HEK293 (cell line): ENCODE measurements at regions not wholly inside any gene's neighbourhood (a gene's known extent, or its start where the extent isn't known, plus 50 kb on each side); places are given as distances from the start of the nearest gene placed in this dataset.

Source experiments
- CTCF ChIA-PET: fragments of 350-600 bp; formaldehyde crosslinking; extraction: SDS; loops from one replicate; lab custom pipeline; 2021; ENCODE audit warnings: antibody characterized with exemption; lab: Yijun Ruan, JAX
- POLR2A ChIA-PET: fragments of 300-600 bp; formaldehyde crosslinking; extraction: SDS; loops from one replicate; lab custom pipeline; 2020; ENCODE audit warnings: antibody characterized with exemption, inconsistent platforms; lab: Yijun Ruan, JAX
- H3K27ac ChIP-seq: fragments of 200-500 bp; sonication (Bioruptor generic); 2 replicates; pipeline ENCODE4 v1.5.1; 2014; ENCODE audit warnings: low read depth, low read length, control low read depth, inconsistent platforms; ENCODE audit errors: extremely low read depth
- H3K36me3 ChIP-seq, 2 experiments: fragments of 200-500 bp in 1 of 2; sonication (Bioruptor generic) in 1 of 2; 1 replicate in 1 of 2; 2 replicates in 1 of 2; pipeline ENCODE4 v1.5.1; 2014 to 2017; ENCODE audit warnings: inconsistent platforms in 2 of 2, low read length in 2 of 2; ENCODE audit not compliant: control insufficient read depth in 2 of 2, insufficient read depth in 1 of 2
- H3K4me1 ChIP-seq: fragments of 200-500 bp; sonication (Bioruptor generic); 2 replicates; pipeline ENCODE4 v1.5.1; 2014; ENCODE audit warnings: mild to moderate bottlenecking, low read length, inconsistent platforms; ENCODE audit not compliant: control insufficient read depth, insufficient read depth
- H3K4me3 ChIP-seq: 2 replicates; pipeline ENCODE4 v1.5.1; 2011; ENCODE audit warnings: low read depth, mild to moderate bottlenecking, control low read depth, low read length, moderate library complexity
- H3K9me3 ChIP-seq: fragments of 200-500 bp; sonication (Bioruptor generic); 2 replicates; pipeline ENCODE4 v1.5.1; 2014; ENCODE audit warnings: low read depth, low read length, inconsistent platforms; ENCODE audit not compliant: control insufficient read depth, insufficient read depth
- AEBP2 ChIP-seq: fragments of 450-650 bp; formaldehyde crosslinking; IDR thresholded peaks from 2 replicates; pipeline ENCODE4 v1.5.1; 2016; ENCODE audit warnings: missing biosample characterization, missing genetic modification characterization, borderline replicate concordance
- GLI2 ChIP-seq: fragments of 450-650 bp; formaldehyde crosslinking; IDR thresholded peaks from 2 replicates; pipeline ENCODE4; 2017; ENCODE audit warnings: missing biosample characterization, missing genetic modification characterization, low read depth, borderline replicate concordance
- HOXC10 ChIP-seq: sonication (generic); formaldehyde crosslinking; IDR thresholded peaks from 2 replicates; pipeline ENCODE4 v1.8.1; 2023; ENCODE audit warnings: mild to moderate bottlenecking, missing genetic modification reagents
- KLF17 ChIP-seq: fragments of 450-650 bp; formaldehyde crosslinking; IDR thresholded peaks from 2 replicates; pipeline ENCODE4 v1.5.1; 2016; ENCODE audit warnings: missing biosample characterization, missing genetic modification characterization
- MEIS1 ChIP-seq: sonication (generic); formaldehyde crosslinking; IDR thresholded peaks from 2 replicates; pipeline ENCODE4 v1.8.1; 2022; ENCODE audit warnings: missing genetic modification reagents, mild to moderate bottlenecking, borderline replicate concordance
- MYNN ChIP-seq: fragments of 450-650 bp; formaldehyde crosslinking; IDR thresholded peaks from 2 replicates; pipeline ENCODE4 v1.5.1; 2016; ENCODE audit warnings: missing biosample characterization, missing genetic modification characterization, borderline replicate concordance
- RBAK ChIP-seq: fragments of 450-650 bp; formaldehyde crosslinking; IDR thresholded peaks from 2 replicates; pipeline ENCODE4 v1.5.1; 2016; ENCODE audit warnings: missing biosample characterization, missing genetic modification characterization
- SCRT2 ChIP-seq: fragments of 450-650 bp; formaldehyde crosslinking; IDR thresholded peaks from 2 replicates; pipeline ENCODE4 v1.5.1; 2016; ENCODE audit warnings: missing biosample characterization, missing genetic modification characterization
- TRIM28 ChIP-seq: IDR thresholded peaks from 2 replicates; pipeline ENCODE4 v1.6.1; 2011; ENCODE audit warnings: low read length, control low read depth, borderline replicate concordance
- ZBTB17 ChIP-seq: fragments of 450-650 bp; formaldehyde crosslinking; IDR thresholded peaks from 2 replicates; pipeline ENCODE4 v1.5.1; 2016; ENCODE audit warnings: missing biosample characterization, missing genetic modification characterization
- ZNF239 ChIP-seq: fragments of 450-650 bp; formaldehyde crosslinking; IDR thresholded peaks from 2 replicates; pipeline ENCODE4 v1.5.1; 2016; ENCODE audit warnings: missing biosample characterization, missing genetic modification characterization
- ZNF24 ChIP-seq: fragments of 450-650 bp; formaldehyde crosslinking; IDR thresholded peaks from 2 replicates; pipeline ENCODE4 v1.5.1; 2016; ENCODE audit warnings: missing biosample characterization, missing genetic modification characterization
- ZNF280C ChIP-seq: fragments of 450-650 bp; formaldehyde crosslinking; IDR thresholded peaks from 2 replicates; pipeline ENCODE4 v1.5.1; 2016; ENCODE audit warnings: missing biosample characterization, missing genetic modification characterization
- ZNF394 ChIP-seq: fragments of 450-650 bp; formaldehyde crosslinking; IDR thresholded peaks from 2 replicates; pipeline ENCODE4 v1.5.1; 2016; ENCODE audit warnings: missing biosample characterization, missing genetic modification characterization, mild to moderate bottlenecking, moderate library complexity, borderline replicate concordance
- ZNF433 ChIP-seq: fragments of 450-650 bp; formaldehyde crosslinking; IDR thresholded peaks from 2 replicates; pipeline ENCODE4 v1.5.1; 2016; ENCODE audit warnings: missing biosample characterization, missing genetic modification characterization, low read depth
- ZNF549 ChIP-seq: fragments of 450-650 bp; IDR thresholded peaks from 2 replicates; pipeline ENCODE4 v1.5.1; 2018; ENCODE audit warnings: missing biosample characterization, missing genetic modification characterization, mild to moderate bottlenecking, inconsistent platforms, moderate library complexity
- ZNF561 ChIP-seq: fragments of 450-650 bp; IDR thresholded peaks from 2 replicates; pipeline ENCODE4 v1.5.1; 2018; ENCODE audit warnings: missing biosample characterization, missing genetic modification characterization, borderline replicate concordance
- ZNF645 ChIP-seq: fragments of 450-650 bp; formaldehyde crosslinking; IDR thresholded peaks from 2 replicates; pipeline ENCODE4; 2016; ENCODE audit warnings: missing biosample characterization, missing genetic modification characterization
- ZNF785 ChIP-seq: fragments of 450-650 bp; formaldehyde crosslinking; IDR thresholded peaks from 2 replicates; pipeline ENCODE4 v1.5.1; 2016; ENCODE audit warnings: missing biosample characterization, missing genetic modification characterization
- ZNF843 ChIP-seq: fragments of 450-650 bp; formaldehyde crosslinking; IDR thresholded peaks from 2 replicates; pipeline ENCODE4 v1.5.1; 2016; ENCODE audit warnings: missing biosample characterization, missing genetic modification characterization
- ZSCAN4 ChIP-seq: fragments of 450-650 bp; formaldehyde crosslinking; IDR thresholded peaks from 2 replicates; pipeline ENCODE4 v1.5.1; 2017; ENCODE audit warnings: missing biosample characterization, missing genetic modification characterization
- TF ChIP-seq, protein P1 (sequence below): fragments of 450-650 bp; formaldehyde crosslinking; IDR thresholded peaks from 2 replicates; pipeline ENCODE4 v1.5.1; 2017; ENCODE audit warnings: missing biosample characterization, mild to moderate bottlenecking, missing genetic modification characterization, moderate library complexity
- TF ChIP-seq, protein P2 (sequence below): fragments of 450-650 bp; formaldehyde crosslinking; IDR thresholded peaks from 2 replicates; pipeline ENCODE4 v1.5.1; 2016; ENCODE audit warnings: missing biosample characterization, missing genetic modification characterization
- TF ChIP-seq, protein P3 (sequence below): IDR thresholded peaks from 2 replicates; pipeline ENCODE4 v1.6.1; 2011; ENCODE audit warnings: mild to moderate bottlenecking, low read depth, low read length, borderline replicate concordance

DNA sequence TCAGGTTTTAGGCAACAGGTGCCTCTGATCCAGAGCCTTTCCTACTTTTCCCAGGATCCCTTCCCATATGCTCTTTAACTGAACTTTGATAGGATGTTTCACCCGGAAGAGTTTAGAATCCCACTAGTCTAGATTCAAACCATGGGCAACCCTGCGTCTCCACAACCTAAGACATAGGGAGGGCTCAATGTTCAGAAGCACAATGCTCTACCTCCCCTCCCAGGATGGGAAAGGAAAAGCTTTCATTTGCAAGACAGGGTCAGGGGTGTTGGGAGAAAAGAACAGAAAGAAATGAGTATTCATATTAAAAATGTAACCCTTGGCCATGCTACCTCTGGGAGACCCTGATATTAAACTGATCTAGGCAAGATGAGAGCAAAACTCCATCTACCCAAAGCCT is 230.4 kb downstream of the MREG start:
- Histone ChIP-seq H3K4me3 (no peak overlapping the region), H3K36me3 (no peaks in the 10 kb centered on the region), H3K27ac (no peak overlapping the region), H3K4me1 (peaks cover 2% of the 10 kb centered on the region), H3K9me3 (no peaks in the 10 kb centered on the region)
- POLR2A ChIA-PET = no interaction called here
- CTCF ChIA-PET = interaction anchor here (0.6 to 1.1 kb wide), 2 partner anchors 12 to 63 kb away, joined by 3 to 4 read pairs; no protein-coding TSS in a partner anchor
- no peak for TF ChIP-seq TRIM28
- TF ChIP-seq AEBP2 (tag by site-specific recombination) = no peak
- no peak for TF ChIP-seq ZBTB17 (tag by site-specific recombination)
- no peak for TF ChIP-seq ZNF394 (tag by site-specific recombination)
- TF ChIP-seq SCRT2 = peak; percentile 44
- no peak for TF ChIP-seq ZNF24 (tag by site-specific recombination)
- no peak for TF ChIP-seq HOXC10

DNA sequence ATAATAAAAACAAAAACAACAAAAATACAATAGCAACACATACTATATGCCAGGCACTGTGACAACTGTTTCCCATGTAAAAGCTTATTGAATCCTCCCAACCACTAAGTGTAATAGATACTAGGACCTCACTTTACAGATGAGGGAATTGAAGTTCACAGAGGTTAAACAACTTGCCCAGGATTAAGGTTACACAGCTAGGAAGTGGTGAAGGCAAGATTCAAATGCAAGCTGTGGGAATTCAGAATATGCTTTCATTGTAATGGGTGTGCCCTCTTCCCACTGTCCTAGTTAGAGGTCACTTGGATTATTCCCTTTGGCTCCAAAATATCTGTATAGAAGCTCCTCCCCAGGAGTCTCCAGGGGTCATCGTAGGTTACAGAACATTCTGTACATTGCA is 231.1 kb downstream of the MREG start:
- Histone ChIP-seq H3K4me3 (no peak overlapping the region), H3K36me3 (no peaks in the 10 kb centered on the region), H3K9me3 (no peaks in the 10 kb centered on the region), H3K27ac (no peak overlapping the region), H3K4me1 (peaks cover 2% of the 10 kb centered on the region)
- ChIA-PET POLR2A (no interaction called here), CTCF (no interaction called here)
- TF ChIP-seq ZNF843 (tag by site-specific recombination) (no peak), ZNF239 (no peak), MYNN (tag by site-specific recombination) (no peak), RBAK (tag by site-specific recombination) (no peak), KLF17 (no peak), MEIS1 (no peak), ZSCAN4 (no peak), ZNF561 (tag by site-specific recombination) (no peak), ZNF433 (tag by site-specific recombination) (no peak), HOXC10 (no peak), ZNF785 (tag by site-specific recombination) (no peak), GLI2 (no peak), ZNF645 (tag by site-specific recombination) (no peak), ZNF549 (tag by site-specific recombination) (no peak), ZNF280C (no peak)
- TF ChIP-seq, protein P1, sequence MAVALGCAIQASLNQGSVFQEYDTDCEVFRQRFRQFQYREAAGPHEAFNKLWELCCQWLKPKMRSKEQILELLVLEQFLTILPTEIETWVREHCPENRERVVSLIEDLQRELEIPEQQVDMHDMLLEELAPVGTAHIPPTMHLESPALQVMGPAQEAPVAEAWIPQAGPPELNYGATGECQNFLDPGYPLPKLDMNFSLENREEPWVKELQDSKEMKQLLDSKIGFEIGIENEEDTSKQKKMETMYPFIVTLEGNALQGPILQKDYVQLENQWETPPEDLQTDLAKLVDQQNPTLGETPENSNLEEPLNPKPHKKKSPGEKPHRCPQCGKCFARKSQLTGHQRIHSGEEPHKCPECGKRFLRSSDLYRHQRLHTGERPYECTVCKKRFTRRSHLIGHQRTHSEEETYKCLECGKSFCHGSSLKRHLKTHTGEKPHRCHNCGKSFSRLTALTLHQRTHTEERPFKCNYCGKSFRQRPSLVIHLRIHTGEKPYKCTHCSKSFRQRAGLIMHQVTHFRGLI = no peak
- TF ChIP-seq, protein P2, sequence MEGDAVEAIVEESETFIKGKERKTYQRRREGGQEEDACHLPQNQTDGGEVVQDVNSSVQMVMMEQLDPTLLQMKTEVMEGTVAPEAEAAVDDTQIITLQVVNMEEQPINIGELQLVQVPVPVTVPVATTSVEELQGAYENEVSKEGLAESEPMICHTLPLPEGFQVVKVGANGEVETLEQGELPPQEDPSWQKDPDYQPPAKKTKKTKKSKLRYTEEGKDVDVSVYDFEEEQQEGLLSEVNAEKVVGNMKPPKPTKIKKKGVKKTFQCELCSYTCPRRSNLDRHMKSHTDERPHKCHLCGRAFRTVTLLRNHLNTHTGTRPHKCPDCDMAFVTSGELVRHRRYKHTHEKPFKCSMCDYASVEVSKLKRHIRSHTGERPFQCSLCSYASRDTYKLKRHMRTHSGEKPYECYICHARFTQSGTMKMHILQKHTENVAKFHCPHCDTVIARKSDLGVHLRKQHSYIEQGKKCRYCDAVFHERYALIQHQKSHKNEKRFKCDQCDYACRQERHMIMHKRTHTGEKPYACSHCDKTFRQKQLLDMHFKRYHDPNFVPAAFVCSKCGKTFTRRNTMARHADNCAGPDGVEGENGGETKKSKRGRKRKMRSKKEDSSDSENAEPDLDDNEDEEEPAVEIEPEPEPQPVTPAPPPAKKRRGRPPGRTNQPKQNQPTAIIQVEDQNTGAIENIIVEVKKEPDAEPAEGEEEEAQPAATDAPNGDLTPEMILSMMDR (tag by site-specific recombination) = no peak
- TF ChIP-seq, protein P3, sequence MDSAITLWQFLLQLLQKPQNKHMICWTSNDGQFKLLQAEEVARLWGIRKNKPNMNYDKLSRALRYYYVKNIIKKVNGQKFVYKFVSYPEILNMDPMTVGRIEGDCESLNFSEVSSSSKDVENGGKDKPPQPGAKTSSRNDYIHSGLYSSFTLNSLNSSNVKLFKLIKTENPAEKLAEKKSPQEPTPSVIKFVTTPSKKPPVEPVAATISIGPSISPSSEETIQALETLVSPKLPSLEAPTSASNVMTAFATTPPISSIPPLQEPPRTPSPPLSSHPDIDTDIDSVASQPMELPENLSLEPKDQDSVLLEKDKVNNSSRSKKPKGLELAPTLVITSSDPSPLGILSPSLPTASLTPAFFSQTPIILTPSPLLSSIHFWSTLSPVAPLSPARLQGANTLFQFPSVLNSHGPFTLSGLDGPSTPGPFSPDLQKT = no peak
